ENCODE measurements at regions not wholly inside any gene's neighbourhood (a gene's known extent, or its start where the extent isn't known, plus 50 kb on each side); places are given as distances from the start of the nearest gene placed in this dataset.

DNA sequence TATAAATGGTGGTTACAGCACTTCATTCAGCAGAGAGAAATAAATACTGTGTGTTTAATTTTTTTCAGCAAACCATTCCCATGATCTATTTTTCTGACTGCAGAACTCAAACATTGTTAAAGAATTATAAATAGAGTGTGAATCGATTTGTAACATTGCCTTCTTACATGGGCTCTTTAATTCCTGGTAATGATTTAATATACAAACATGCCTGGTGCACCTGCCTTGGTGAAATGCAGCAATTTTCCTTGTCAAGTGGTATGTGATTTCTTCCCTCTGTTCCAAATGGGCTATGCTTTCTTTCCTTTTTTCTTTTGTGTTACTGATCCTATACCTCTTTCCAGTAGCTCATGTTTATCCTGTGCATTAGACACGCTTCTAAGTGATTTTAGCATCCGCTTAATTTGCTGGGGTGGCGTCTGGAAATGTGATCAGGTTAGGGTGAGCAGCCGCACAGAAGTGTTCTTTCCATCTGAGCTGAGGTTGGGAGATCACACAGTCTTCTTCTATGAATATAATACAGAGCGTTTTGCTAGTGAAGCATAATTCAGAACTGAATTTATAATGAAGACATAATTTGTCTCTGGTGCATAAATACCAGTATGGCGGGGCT lies 94.3 kb upstream of the ITGB1 start:
- TF ChIP-seq ZNF274 (IDR thresholded peaks at IDR 0.05; ENCODE audit: low read depth, low read length) (no peak), YY1 (IDR thresholded peaks at IDR 0.05; ENCODE audit: insufficient read depth, insufficient read length) (no peak)

All from NT2/D1 (cell line).